ENCODE measurements at regions not wholly inside any gene's neighbourhood (a gene's known extent, or its start where the extent isn't known, plus 50 kb on each side); places are given as distances from the start of the nearest gene placed in this dataset.
"Not testable (repeated sequence)": the region's sequence is repeated elsewhere in the genome, so short reads cannot be mapped to it uniquely, and the experiment has no call there.

- DNase-seq (ENCODE audit: low spot score); H3K9me3 Mint-ChIP-seq; H3K27me3 Mint-ChIP-seq (ENCODE audit: insufficient read depth); H3K36me3 Mint-ChIP-seq (ENCODE audit: low read depth); H3K27ac Mint-ChIP-seq; H3K4me1 Mint-ChIP-seq (ENCODE audit: low read depth); H3K4me3 Mint-ChIP-seq; intact Hi-C loops (cut with micrococcal nuclease): not testable (repeated sequence)
Measured at GRCh38 chr13:55984026-55984425, 1156.7 kb upstream of the PRR20A start.

GRCh38 chr13:55990631-55991030, 1150.1 kb upstream of the PRR20A start:
- Mint-ChIP-seq H3K4me1 (ENCODE audit: low read depth) (no peaks in the 10 kb centered on the region), H3K4me3 (no peak overlapping the region), H3K27me3 (ENCODE audit: insufficient read depth) (no peaks in the 10 kb centered on the region), H3K27ac (no peak overlapping the region), H3K36me3 (ENCODE audit: low read depth) (no peaks in the 10 kb centered on the region), H3K9me3 (peaks cover 5% of the 10 kb centered on the region)
- intact Hi-C loops (cut with micrococcal nuclease), result no loop called here
- no peak for DNase-seq (ENCODE audit: low spot score)

- H3K27ac Mint-ChIP-seq, result no peak overlapping the region
- H3K27me3 Mint-ChIP-seq (ENCODE audit: insufficient read depth), result no peaks in the 10 kb centered on the region
- no peak for DNase-seq (ENCODE audit: low spot score)
- H3K36me3 Mint-ChIP-seq (ENCODE audit: low read depth), result no peaks in the 10 kb centered on the region
- H3K9me3 Mint-ChIP-seq, result peaks cover 5% of the 10 kb centered on the region
- no peak overlapping the region for H3K4me3 Mint-ChIP-seq
- no peaks in the 10 kb centered on the region for H3K4me1 Mint-ChIP-seq (ENCODE audit: low read depth)
- intact Hi-C loops (cut with micrococcal nuclease), result no loop called here
Measured at GRCh38 chr13:55991666-55992065, 1149.1 kb upstream of the PRR20A start.

- Mint-ChIP-seq H3K4me3 (no peak overlapping the region), H3K36me3 (ENCODE audit: low read depth) (no peaks in the 10 kb centered on the region), H3K27me3 (ENCODE audit: insufficient read depth) (no peaks in the 10 kb centered on the region), H3K9me3 (peaks cover 5% of the 10 kb centered on the region), H3K27ac (no peak overlapping the region), H3K4me1 (ENCODE audit: low read depth) (no peaks in the 10 kb centered on the region)
- intact Hi-C loops (cut with micrococcal nuclease), result no loop called here
- DNase-seq (ENCODE audit: low spot score), result no peak
Measured at GRCh38 chr13:55992145-55992544, 1148.6 kb upstream of the PRR20A start.

- H3K4me1 Mint-ChIP-seq (ENCODE audit: low read depth), result no peaks in the 10 kb centered on the region
- no peak overlapping the region for H3K27ac Mint-ChIP-seq
- H3K4me3 Mint-ChIP-seq, result no peak overlapping the region
- H3K9me3 Mint-ChIP-seq, result peaks cover 24% of the 10 kb centered on the region
- intact Hi-C loops (cut with micrococcal nuclease), result no loop called here
- H3K36me3 Mint-ChIP-seq (ENCODE audit: low read depth), result no peaks in the 10 kb centered on the region
- no peak for DNase-seq (ENCODE audit: low spot score)
- no peaks in the 10 kb centered on the region for H3K27me3 Mint-ChIP-seq (ENCODE audit: insufficient read depth)
Measured at GRCh38 chr13:55999709-56000108, 1141.0 kb upstream of the PRR20A start.

- peaks cover 7% of the 10 kb centered on the region for H3K9me3 Mint-ChIP-seq
- DNase-seq (ENCODE audit: low spot score), result no peak
- no peak overlapping the region for H3K27ac Mint-ChIP-seq
- no peaks in the 10 kb centered on the region for H3K4me1 Mint-ChIP-seq (ENCODE audit: low read depth)
- no peaks in the 10 kb centered on the region for H3K27me3 Mint-ChIP-seq (ENCODE audit: insufficient read depth)
- no peaks in the 10 kb centered on the region for H3K36me3 Mint-ChIP-seq (ENCODE audit: low read depth)
- no peak overlapping the region for H3K4me3 Mint-ChIP-seq
- intact Hi-C loops (cut with micrococcal nuclease), result no loop called here
Measured at GRCh38 chr13:56009418-56009817, 1131.3 kb upstream of the PRR20A start.

- H3K27ac Mint-ChIP-seq, result no peak overlapping the region
- no peaks in the 10 kb centered on the region for H3K4me1 Mint-ChIP-seq (ENCODE audit: low read depth)
- no peaks in the 10 kb centered on the region for H3K36me3 Mint-ChIP-seq (ENCODE audit: low read depth)
- no peak overlapping the region for H3K4me3 Mint-ChIP-seq
- no peaks in the 10 kb centered on the region for H3K27me3 Mint-ChIP-seq (ENCODE audit: insufficient read depth)
- DNase-seq (ENCODE audit: low spot score), result no peak
- intact Hi-C loops (cut with micrococcal nuclease), result no loop called here
- peaks cover 8% of the 10 kb centered on the region for H3K9me3 Mint-ChIP-seq
Measured at GRCh38 chr13:56012644-56013043, 1128.1 kb upstream of the PRR20A start.

GRCh38 chr13:56015919-56016318, 1124.8 kb upstream of the PRR20A start:
- Mint-ChIP-seq H3K36me3 (ENCODE audit: low read depth) (no peaks in the 10 kb centered on the region), H3K9me3 (peaks cover 19% of the 10 kb centered on the region), H3K27me3 (ENCODE audit: insufficient read depth) (no peaks in the 10 kb centered on the region), H3K27ac (no peak overlapping the region), H3K4me3 (no peak overlapping the region), H3K4me1 (ENCODE audit: low read depth) (no peaks in the 10 kb centered on the region)
- intact Hi-C loops (cut with micrococcal nuclease), result no loop called here
- DNase-seq (ENCODE audit: low spot score), result no peak

GRCh38 chr13:56019606-56020005, 1121.1 kb upstream of the PRR20A start:
- no peak overlapping the region for H3K4me3 Mint-ChIP-seq
- no peaks in the 10 kb centered on the region for H3K4me1 Mint-ChIP-seq (ENCODE audit: low read depth)
- no peak overlapping the region for H3K27ac Mint-ChIP-seq
- intact Hi-C loops (cut with micrococcal nuclease), result no loop called here
- H3K36me3 Mint-ChIP-seq (ENCODE audit: low read depth), result no peaks in the 10 kb centered on the region
- DNase-seq (ENCODE audit: low spot score), result no peak
- no peaks in the 10 kb centered on the region for H3K27me3 Mint-ChIP-seq (ENCODE audit: insufficient read depth)
- H3K9me3 Mint-ChIP-seq, result peaks cover 24% of the 10 kb centered on the region

GRCh38 chr13:56020425-56020824, 1120.3 kb upstream of the PRR20A start:
- Mint-ChIP-seq H3K4me3 (no peak overlapping the region), H3K4me1 (ENCODE audit: low read depth) (no peaks in the 10 kb centered on the region), H3K27me3 (ENCODE audit: insufficient read depth) (no peaks in the 10 kb centered on the region), H3K9me3 (peaks cover 24% of the 10 kb centered on the region), H3K27ac (no peak overlapping the region), H3K36me3 (ENCODE audit: low read depth) (no peaks in the 10 kb centered on the region)
- intact Hi-C loops (cut with micrococcal nuclease), result no loop called here
- DNase-seq (ENCODE audit: low spot score), result no peak

GRCh38 chr13:56039992-56040391, 1100.7 kb upstream of the PRR20A start:
- DNase-seq (ENCODE audit: low spot score), result no peak
- H3K36me3 Mint-ChIP-seq (ENCODE audit: low read depth), result no peaks in the 10 kb centered on the region
- intact Hi-C loops (cut with micrococcal nuclease), result no loop called here
- no peaks in the 10 kb centered on the region for H3K4me1 Mint-ChIP-seq (ENCODE audit: low read depth)
- no peaks in the 10 kb centered on the region for H3K27me3 Mint-ChIP-seq (ENCODE audit: insufficient read depth)
- H3K27ac Mint-ChIP-seq, result no peak overlapping the region
- H3K9me3 Mint-ChIP-seq, result peaks cover 42% of the 10 kb centered on the region
- no peak overlapping the region for H3K4me3 Mint-ChIP-seq

GRCh38 chr13:56066321-56066720, 1074.4 kb upstream of the PRR20A start:
- no peak overlapping the region for H3K27ac Mint-ChIP-seq
- peaks cover 10% of the 10 kb centered on the region for H3K9me3 Mint-ChIP-seq

GRCh38 chr13:56102641-56103040, 1038.1 kb upstream of the PRR20A start:
- intact Hi-C loops (cut with micrococcal nuclease), result no loop called here
- DNase-seq (ENCODE audit: low spot score), result no peak
- Mint-ChIP-seq H3K4me1 (ENCODE audit: low read depth) (no peaks in the 10 kb centered on the region), H3K27me3 (ENCODE audit: insufficient read depth) (no peaks in the 10 kb centered on the region), H3K36me3 (ENCODE audit: low read depth) (no peaks in the 10 kb centered on the region), H3K9me3 (peaks cover 26% of the 10 kb centered on the region), H3K4me3 (no peak overlapping the region), H3K27ac (no peak overlapping the region)

More at GRCh38 chr13:56066321-56066720, 1074.4 kb upstream of the PRR20A start:
- no peaks in the 10 kb centered on the region for H3K36me3 Mint-ChIP-seq (ENCODE audit: low read depth)
- intact Hi-C loops (cut with micrococcal nuclease), result no loop called here
- no peaks in the 10 kb centered on the region for H3K27me3 Mint-ChIP-seq (ENCODE audit: insufficient read depth)
- no peak overlapping the region for H3K4me3 Mint-ChIP-seq
- H3K4me1 Mint-ChIP-seq (ENCODE audit: low read depth), result no peaks in the 10 kb centered on the region
- DNase-seq (ENCODE audit: low spot score), result no peak

GRCh38 chr13:56110751-56111150, 1030.0 kb upstream of the PRR20A start:
- Mint-ChIP-seq H3K36me3 (ENCODE audit: low read depth) (no peaks in the 10 kb centered on the region), H3K4me1 (ENCODE audit: low read depth) (no peaks in the 10 kb centered on the region), H3K4me3 (no peak overlapping the region), H3K27me3 (ENCODE audit: insufficient read depth) (no peaks in the 10 kb centered on the region), H3K9me3 (peaks cover 52% of the 10 kb centered on the region), H3K27ac (no peak overlapping the region)
- no peak for DNase-seq (ENCODE audit: low spot score)
- intact Hi-C loops (cut with micrococcal nuclease), result no loop called here
